ENCODE measurements at regions not wholly inside any gene's neighbourhood (a gene's known extent, or its start where the extent isn't known, plus 50 kb on each side); places are given as distances from the start of the nearest gene placed in this dataset.

DNA sequence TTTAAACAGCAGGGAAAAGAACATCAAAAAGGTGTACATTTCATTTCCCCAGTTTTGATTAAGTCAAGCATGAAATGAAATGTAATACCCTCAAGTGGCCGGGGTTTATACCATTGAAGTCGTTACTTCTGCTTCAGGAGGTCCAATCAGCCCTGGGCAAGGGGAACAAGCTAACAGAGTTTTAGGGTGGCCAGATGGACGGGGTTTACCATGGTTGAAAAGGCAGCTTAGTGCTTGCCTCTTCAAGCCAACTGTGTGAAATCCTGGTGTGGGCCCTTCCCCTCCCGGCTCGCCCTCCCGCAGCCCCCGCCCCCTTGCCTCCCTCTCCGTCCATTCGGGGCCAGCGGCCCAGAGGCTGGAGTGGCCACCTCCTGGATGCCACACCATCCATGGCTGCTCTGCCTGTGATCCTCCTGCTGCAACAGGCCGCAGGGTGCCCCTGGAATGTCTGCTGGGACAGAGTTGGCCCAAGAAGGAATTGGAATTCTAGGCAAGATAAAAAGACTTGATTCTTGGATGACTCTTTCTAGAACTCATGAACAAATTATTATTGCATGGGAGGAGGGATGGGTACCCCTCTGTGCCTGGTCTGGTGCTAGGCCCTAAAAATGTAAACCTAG lies 296.2 kb upstream of the IRX3 start:
- TF ChIP-seq, protein P1, sequence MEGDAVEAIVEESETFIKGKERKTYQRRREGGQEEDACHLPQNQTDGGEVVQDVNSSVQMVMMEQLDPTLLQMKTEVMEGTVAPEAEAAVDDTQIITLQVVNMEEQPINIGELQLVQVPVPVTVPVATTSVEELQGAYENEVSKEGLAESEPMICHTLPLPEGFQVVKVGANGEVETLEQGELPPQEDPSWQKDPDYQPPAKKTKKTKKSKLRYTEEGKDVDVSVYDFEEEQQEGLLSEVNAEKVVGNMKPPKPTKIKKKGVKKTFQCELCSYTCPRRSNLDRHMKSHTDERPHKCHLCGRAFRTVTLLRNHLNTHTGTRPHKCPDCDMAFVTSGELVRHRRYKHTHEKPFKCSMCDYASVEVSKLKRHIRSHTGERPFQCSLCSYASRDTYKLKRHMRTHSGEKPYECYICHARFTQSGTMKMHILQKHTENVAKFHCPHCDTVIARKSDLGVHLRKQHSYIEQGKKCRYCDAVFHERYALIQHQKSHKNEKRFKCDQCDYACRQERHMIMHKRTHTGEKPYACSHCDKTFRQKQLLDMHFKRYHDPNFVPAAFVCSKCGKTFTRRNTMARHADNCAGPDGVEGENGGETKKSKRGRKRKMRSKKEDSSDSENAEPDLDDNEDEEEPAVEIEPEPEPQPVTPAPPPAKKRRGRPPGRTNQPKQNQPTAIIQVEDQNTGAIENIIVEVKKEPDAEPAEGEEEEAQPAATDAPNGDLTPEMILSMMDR (IDR thresholded peaks at IDR 0.05): no peak
- TF ChIP-seq POLR2A (IDR thresholded peaks at IDR 0.05; ENCODE audit: low read depth): no peak
